ENCODE measurements at regions not wholly inside any gene's neighbourhood (a gene's known extent, or its start where the extent isn't known, plus 50 kb on each side); places are given as distances from the start of the nearest gene placed in this dataset.

GRCh38 chr7:46080595-46081159 lies 159.6 kb upstream of the IGFBP3 start (continued):
- TF ChIP-seq ZNF263 (CRISPR knock-in tag; IDR thresholded peaks at IDR 0.05; ENCODE audit: low read depth): no peak
- no peak for TF ChIP-seq GABPB1 (CRISPR knock-in tag; IDR thresholded peaks at IDR 0.05)
- TF ChIP-seq MYBL2 (CRISPR knock-in tag; IDR thresholded peaks at IDR 0.05): no peak
- TF ChIP-seq, protein P1, sequence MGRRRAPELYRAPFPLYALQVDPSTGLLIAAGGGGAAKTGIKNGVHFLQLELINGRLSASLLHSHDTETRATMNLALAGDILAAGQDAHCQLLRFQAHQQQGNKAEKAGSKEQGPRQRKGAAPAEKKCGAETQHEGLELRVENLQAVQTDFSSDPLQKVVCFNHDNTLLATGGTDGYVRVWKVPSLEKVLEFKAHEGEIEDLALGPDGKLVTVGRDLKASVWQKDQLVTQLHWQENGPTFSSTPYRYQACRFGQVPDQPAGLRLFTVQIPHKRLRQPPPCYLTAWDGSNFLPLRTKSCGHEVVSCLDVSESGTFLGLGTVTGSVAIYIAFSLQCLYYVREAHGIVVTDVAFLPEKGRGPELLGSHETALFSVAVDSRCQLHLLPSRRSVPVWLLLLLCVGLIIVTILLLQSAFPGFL (CRISPR knock-in tag; IDR thresholded peaks at IDR 0.05; ENCODE audit: borderline replicate concordance): no peak
- TF ChIP-seq ZNF423 (CRISPR knock-in tag; IDR thresholded peaks at IDR 0.05): no peak
- no peak for TF ChIP-seq NFE2L1 (CRISPR knock-in tag; IDR thresholded peaks at IDR 0.05)
- no peak for TF ChIP-seq ZBTB21 (CRISPR knock-in tag; IDR thresholded peaks at IDR 0.05; ENCODE audit: borderline replicate concordance)
- no peak for TF ChIP-seq ZNF317 (CRISPR knock-in tag; IDR thresholded peaks at IDR 0.05; ENCODE audit: borderline replicate concordance, low read depth)

DNA sequence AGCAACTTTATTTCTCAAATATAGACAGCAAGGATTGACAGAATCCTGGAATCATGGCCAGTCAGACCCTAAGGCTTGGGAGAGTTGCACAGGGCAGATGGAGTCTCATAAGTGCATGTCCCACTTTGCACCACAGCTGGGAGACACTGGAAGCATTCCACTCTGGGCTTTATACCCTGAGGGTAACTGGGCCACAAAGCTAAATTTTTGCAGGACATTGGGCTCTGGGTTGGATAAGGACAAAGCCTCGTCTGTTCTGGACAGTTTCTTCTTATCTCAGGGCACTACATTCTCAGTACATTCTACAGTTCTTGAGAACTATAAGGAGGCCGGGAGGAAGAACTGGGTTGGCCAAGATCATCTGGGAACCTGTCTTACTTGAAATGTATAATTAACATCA lies 158.3 kb upstream of the IGFBP3 start:
- Mint-ChIP-seq H3K27ac (no peak overlapping the region), H3K4me3 (no peak overlapping the region), H3K36me3 (no peaks in the 10 kb centered on the region), H3K9me3 (no peaks in the 10 kb centered on the region), H3K4me1 (0 out of 2 replicates have a peak, but pooled peaks cover 3% of the 10 kb centered on the region), H3K27me3 (ENCODE audit: low read depth) (no peaks in the 10 kb centered on the region; the same call in 1 of the 2 replicates)
- TF ChIP-seq TEAD1 (CRISPR knock-in tag; IDR thresholded peaks at IDR 0.05) (no peak), NFE2L1 (CRISPR knock-in tag; IDR thresholded peaks at IDR 0.05) (no peak)
- TF ChIP-seq, protein P2, sequence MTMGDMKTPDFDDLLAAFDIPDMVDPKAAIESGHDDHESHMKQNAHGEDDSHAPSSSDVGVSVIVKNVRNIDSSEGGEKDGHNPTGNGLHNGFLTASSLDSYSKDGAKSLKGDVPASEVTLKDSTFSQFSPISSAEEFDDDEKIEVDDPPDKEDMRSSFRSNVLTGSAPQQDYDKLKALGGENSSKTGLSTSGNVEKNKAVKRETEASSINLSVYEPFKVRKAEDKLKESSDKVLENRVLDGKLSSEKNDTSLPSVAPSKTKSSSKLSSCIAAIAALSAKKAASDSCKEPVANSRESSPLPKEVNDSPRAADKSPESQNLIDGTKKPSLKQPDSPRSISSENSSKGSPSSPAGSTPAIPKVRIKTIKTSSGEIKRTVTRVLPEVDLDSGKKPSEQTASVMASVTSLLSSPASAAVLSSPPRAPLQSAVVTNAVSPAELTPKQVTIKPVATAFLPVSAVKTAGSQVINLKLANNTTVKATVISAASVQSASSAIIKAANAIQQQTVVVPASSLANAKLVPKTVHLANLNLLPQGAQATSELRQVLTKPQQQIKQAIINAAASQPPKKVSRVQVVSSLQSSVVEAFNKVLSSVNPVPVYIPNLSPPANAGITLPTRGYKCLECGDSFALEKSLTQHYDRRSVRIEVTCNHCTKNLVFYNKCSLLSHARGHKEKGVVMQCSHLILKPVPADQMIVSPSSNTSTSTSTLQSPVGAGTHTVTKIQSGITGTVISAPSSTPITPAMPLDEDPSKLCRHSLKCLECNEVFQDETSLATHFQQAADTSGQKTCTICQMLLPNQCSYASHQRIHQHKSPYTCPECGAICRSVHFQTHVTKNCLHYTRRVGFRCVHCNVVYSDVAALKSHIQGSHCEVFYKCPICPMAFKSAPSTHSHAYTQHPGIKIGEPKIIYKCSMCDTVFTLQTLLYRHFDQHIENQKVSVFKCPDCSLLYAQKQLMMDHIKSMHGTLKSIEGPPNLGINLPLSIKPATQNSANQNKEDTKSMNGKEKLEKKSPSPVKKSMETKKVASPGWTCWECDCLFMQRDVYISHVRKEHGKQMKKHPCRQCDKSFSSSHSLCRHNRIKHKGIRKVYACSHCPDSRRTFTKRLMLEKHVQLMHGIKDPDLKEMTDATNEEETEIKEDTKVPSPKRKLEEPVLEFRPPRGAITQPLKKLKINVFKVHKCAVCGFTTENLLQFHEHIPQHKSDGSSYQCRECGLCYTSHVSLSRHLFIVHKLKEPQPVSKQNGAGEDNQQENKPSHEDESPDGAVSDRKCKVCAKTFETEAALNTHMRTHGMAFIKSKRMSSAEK (CRISPR knock-in tag; IDR thresholded peaks at IDR 0.05; ENCODE audit: borderline replicate concordance): no peak
- POLR2A ChIA-PET: no interaction called here
- ATAC-seq: no peak
- CTCF ChIA-PET: no interaction called here
- no peak for DNase-seq (ENCODE audit: low spot score)

DNA sequence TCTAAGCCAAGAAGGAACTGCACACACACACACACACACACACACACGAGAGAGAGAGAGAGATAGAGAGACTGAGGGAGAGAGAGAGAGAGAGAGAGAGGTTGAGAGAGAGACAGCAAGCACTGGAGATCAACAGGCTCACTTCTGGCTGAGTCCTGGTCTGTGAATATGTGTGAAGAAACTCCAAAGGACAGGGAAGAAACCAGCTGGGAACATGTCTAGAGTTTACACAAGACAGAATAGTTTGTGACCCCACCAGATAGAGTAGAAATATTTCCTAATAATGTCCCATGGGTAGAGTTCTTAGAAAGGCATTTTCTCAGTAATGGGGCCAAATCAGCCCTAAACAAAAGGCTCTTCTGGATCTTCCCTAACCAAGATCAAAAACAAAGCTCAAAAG lies 155.5 kb upstream of the IGFBP3 start:
- no peaks in the 10 kb centered on the region for H3K9me3 Mint-ChIP-seq
- CTCF ChIA-PET: no interaction called here
- H3K27ac Mint-ChIP-seq: no peak overlapping the region
- ATAC-seq: no peak
- POLR2A ChIA-PET: no interaction called here
- H3K4me3 Mint-ChIP-seq: no peak overlapping the region
- no peak for DNase-seq (ENCODE audit: low spot score)
- H3K27me3 Mint-ChIP-seq (ENCODE audit: low read depth): no peaks in the 10 kb centered on the region; the same call in 1 of the 2 replicates
- H3K4me1 Mint-ChIP-seq: 0 out of 2 replicates have a peak, but pooled peaks cover 3% of the 10 kb centered on the region
- H3K36me3 Mint-ChIP-seq: no peaks in the 10 kb centered on the region
- TF ChIP-seq, protein P3, sequence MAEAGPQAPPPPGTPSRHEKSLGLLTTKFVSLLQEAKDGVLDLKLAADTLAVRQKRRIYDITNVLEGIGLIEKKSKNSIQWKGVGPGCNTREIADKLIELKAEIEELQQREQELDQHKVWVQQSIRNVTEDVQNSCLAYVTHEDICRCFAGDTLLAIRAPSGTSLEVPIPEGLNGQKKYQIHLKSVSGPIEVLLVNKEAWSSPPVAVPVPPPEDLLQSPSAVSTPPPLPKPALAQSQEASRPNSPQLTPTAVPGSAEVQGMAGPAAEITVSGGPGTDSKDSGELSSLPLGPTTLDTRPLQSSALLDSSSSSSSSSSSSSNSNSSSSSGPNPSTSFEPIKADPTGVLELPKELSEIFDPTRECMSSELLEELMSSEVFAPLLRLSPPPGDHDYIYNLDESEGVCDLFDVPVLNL (CRISPR knock-in tag; IDR thresholded peaks at IDR 0.05; ENCODE audit: borderline replicate concordance, low read depth): no peak
- no peak for TF ChIP-seq TEAD1 (CRISPR knock-in tag; IDR thresholded peaks at IDR 0.05)
- TF ChIP-seq, protein P4, sequence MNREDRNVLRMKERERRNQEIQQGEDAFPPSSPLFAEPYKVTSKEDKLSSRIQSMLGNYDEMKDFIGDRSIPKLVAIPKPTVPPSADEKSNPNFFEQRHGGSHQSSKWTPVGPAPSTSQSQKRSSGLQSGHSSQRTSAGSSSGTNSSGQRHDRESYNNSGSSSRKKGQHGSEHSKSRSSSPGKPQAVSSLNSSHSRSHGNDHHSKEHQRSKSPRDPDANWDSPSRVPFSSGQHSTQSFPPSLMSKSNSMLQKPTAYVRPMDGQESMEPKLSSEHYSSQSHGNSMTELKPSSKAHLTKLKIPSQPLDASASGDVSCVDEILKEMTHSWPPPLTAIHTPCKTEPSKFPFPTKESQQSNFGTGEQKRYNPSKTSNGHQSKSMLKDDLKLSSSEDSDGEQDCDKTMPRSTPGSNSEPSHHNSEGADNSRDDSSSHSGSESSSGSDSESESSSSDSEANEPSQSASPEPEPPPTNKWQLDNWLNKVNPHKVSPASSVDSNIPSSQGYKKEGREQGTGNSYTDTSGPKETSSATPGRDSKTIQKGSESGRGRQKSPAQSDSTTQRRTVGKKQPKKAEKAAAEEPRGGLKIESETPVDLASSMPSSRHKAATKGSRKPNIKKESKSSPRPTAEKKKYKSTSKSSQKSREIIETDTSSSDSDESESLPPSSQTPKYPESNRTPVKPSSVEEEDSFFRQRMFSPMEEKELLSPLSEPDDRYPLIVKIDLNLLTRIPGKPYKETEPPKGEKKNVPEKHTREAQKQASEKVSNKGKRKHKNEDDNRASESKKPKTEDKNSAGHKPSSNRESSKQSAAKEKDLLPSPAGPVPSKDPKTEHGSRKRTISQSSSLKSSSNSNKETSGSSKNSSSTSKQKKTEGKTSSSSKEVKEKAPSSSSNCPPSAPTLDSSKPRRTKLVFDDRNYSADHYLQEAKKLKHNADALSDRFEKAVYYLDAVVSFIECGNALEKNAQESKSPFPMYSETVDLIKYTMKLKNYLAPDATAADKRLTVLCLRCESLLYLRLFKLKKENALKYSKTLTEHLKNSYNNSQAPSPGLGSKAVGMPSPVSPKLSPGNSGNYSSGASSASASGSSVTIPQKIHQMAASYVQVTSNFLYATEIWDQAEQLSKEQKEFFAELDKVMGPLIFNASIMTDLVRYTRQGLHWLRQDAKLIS (CRISPR knock-in tag; IDR thresholded peaks at IDR 0.05; ENCODE audit: borderline replicate concordance): no peak
- TF ChIP-seq ATF6 (CRISPR knock-in tag; IDR thresholded peaks at IDR 0.05): no peak
- no peak for TF ChIP-seq FOXK1 (CRISPR knock-in tag; IDR thresholded peaks at IDR 0.05)
- TF ChIP-seq, protein P5, sequence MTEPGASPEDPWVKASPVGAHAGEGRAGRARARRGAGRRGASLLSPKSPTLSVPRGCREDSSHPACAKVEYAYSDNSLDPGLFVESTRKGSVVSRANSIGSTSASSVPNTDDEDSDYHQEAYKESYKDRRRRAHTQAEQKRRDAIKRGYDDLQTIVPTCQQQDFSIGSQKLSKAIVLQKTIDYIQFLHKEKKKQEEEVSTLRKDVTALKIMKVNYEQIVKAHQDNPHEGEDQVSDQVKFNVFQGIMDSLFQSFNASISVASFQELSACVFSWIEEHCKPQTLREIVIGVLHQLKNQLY (CRISPR knock-in tag; IDR thresholded peaks at IDR 0.05): no peak
- no peak for TF ChIP-seq ZNF263 (CRISPR knock-in tag; IDR thresholded peaks at IDR 0.05; ENCODE audit: low read depth)
- no peak for TF ChIP-seq ZNF396 (CRISPR knock-in tag; IDR thresholded peaks at IDR 0.05; ENCODE audit: borderline replicate concordance)
- TF ChIP-seq OVOL2 (CRISPR knock-in tag; IDR thresholded peaks at IDR 0.05; ENCODE audit: borderline replicate concordance): no peak
- TF ChIP-seq NR1H2 (CRISPR knock-in tag; IDR thresholded peaks at IDR 0.05): no peak
- TF ChIP-seq, protein P6, sequence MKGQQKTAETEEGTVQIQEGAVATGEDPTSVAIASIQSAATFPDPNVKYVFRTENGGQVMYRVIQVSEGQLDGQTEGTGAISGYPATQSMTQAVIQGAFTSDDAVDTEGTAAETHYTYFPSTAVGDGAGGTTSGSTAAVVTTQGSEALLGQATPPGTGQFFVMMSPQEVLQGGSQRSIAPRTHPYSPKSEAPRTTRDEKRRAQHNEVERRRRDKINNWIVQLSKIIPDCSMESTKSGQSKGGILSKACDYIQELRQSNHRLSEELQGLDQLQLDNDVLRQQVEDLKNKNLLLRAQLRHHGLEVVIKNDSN (CRISPR knock-in tag; IDR thresholded peaks at IDR 0.05): no peak
